Stimulated activated CD8-positive, alpha-beta memory T cell treated with anti-CD3 and anti-CD28 coated beads, Interleukin-12 subunit alpha, Interleukin-12 subunit beta, amount 100 ng/mL, for 24 hours (primary cell): ENCODE measurements at regions not wholly inside any gene's neighbourhood (a gene's known extent, or its start where the extent isn't known, plus 50 kb on each side); places are given as distances from the start of the nearest gene placed in this dataset.
"Not testable (repeated sequence)": the region's sequence is repeated elsewhere in the genome, so short reads cannot be mapped to it uniquely, and the experiment has no call there.

Experiments used
- DNase-seq: peaks from one replicate; pipeline ENCODE4 v3.0.0-alpha.2; 2020; ENCODE audit errors: extremely low read depth

- DNase-seq, result not testable (repeated sequence)
These were observed 111.2 kb upstream of the DEFB108B start for GRCh38 chr11:71721840-71722239.

GRCh38 chr11:71723991-71724390 is 109.0 kb upstream of the DEFB108B start:
- DNase-seq, result not testable (repeated sequence)

DNA sequence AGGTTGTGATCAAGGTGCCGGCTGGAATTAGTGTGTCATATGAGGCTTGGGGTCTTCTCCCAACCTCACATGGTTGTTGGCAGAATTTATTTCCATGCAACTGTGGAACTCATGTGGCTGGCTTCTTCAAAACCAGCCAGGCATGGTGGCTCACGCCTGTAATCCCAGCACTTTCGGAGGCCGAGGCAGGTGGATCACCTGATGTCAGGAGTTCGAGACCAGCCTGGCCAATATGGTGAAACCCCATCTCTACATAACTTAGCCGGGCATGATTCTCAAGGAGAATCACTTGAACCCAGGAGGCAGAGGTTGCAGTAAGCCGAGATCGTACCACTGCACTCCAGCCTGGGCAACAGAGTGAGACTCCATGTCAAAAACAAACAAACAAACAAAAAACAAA is 102.3 kb upstream of the DEFB108B start:
- not testable (repeated sequence) for DNase-seq

DNA sequence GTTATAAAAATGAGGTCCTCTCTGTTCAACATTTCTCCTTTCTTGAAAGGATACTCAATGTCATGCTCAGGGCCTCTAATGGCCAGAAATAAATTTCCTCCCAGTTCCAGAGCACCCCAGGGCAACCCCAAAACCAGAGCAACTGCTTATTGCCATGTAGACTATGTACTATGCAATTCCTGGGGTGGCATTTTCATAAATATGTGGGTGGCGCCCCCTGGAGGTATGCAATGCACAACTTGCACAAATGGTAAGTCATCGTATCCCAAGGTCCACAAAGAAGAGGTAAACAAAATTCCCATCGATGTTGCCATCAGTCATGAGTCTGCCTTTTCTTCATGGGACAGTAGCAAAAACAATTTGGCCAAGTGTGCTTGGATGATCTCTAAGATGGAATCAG is 98.6 kb upstream of the DEFB108B start:
- not testable (repeated sequence) for DNase-seq

DNA sequence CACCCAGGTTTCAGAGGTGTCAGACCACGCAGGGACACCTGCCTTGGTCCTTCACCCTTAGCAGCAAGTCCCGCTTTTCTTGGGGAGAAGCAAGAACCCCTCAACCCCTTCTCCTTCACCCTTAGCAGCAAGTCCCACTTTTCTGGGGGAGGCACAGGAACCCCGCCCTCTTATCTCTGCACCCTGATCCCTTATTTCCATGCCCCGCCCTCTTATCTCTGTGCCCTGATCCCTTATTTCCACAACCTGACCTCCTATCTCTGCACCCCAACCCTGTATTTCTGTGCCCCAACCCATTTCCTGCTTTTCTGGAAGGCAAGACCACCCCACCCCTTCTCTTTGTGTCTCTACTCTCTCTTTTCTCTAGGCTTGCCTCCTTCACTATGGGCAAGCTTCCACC is 94.7 kb upstream of the DEFB108B start:
- not testable (repeated sequence) for DNase-seq

- DNase-seq, result not testable (repeated sequence)
These were observed 89.6 kb upstream of the DEFB108B start for GRCh38 chr11:71743385-71743784.

- DNase-seq, result not testable (repeated sequence)
These were observed 87.3 kb upstream of the DEFB108B start for GRCh38 chr11:71745656-71746055.

- not testable (repeated sequence) for DNase-seq
These were observed 86.7 kb upstream of the DEFB108B start for GRCh38 chr11:71746263-71746662.

DNA sequence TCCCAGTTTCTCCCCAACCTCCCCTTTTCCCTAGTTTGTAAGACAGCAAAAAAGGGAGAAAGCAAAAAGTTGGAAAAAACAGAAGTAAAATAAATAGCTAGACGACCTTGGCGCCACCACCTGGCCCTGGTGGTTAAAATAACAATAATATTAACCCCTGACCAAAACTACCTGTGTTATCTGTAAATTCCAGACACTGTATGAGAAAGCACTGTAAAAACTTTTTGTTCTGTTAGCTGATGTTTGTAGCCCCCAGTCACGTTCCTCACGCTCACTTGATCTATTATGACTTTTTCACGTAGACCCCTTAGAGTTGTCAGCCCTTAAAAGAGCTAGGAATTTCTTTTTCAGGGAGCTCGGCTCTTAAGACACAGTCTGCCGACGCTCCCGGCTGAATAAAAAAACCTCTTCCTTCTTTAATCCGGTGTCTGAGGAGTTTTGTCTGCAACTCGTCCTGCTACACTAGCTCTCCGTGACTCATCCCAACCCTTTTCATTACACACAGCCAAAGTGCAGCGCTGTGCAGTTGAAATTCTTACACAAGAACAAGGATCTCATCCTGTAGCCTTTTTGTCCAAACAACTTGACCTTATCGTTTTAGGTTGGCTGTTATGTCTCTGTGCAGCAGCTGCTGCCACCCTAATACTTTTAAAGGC is 83.9 kb upstream of the DEFB108B start:
- DNase-seq, result not testable (repeated sequence)

DNA sequence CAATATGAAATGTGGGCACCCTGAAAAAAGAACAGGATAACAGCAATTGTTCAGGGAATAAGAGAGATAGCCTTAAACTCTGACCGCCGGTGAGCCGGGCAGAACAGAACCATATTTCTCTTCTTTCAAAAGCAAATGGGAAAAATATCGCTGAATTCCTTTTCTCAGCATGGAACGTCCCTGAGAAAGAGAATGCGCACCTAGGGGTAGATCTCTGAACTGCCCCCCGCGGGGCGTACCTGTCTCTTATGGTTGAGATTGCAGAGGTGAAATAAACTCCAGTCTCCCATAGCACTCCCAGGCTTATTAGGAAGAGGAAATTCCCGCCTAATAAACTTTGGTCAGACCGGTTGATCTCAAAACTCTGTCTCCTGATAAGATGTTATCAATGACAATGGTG is 82.1 kb upstream of the DEFB108B start:
- not testable (repeated sequence) for DNase-seq

DNA sequence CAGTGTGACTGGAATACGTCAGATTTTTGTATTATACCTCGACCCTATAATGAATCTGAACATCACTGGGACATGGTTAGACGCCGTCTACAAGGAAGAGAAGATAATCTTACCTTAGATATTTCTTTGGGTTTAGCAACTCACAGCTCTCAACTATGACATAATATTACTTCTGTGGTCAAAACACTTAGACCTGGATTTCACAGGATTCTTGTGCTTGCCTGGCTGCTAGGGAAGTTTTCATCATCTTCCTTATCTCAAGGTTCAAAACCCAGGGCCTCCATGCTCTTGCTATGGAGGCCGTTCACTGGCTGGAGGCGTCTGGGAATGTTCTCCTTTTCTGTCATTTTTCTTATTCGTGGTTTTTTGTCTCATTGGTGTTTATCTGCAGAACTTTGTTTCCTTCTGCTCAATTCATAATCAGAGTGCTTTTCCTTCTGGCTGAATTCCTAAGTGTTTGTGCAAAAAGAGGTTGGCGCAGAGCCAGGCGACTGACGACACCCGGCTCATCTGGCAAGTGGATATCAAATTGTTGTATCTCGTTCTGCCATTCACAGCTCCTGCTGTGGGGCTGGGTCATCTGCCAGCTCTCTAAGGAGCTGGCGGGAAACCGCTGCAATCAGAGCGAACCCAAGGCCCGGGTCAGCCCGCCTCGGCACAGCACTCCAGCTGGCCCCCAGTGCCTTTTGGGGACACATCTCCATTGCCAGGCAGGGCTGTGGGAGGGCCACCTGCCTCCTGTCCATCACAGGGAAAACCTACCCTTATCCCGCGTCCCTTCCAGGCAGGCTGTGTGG is 68.1 kb upstream of the DEFB108B start:
- not testable (repeated sequence) for DNase-seq

GRCh38 chr11:71767016-71767415 is 66.0 kb upstream of the DEFB108B start:
- DNase-seq, result not testable (repeated sequence)

DNA sequence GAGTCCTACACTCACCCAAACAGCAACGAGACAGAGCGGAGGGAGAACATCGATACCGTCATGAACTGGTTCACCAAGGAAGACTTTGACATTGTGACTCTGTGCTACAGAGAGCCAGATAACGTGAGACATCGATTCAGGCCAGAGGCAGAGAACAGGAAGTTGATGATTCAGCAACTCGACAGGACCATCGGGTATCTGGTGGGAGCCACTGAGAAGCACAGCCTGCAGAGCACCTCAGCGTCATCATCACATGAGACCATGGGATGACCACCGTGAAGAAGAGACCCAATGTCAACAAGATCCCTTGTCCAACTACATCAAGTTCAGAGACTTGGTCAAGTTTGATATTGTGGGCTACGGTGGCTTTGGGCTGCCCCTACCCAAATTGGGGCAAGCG is 60.8 kb upstream of the DEFB108B start:
- DNase-seq, result not testable (repeated sequence)

DNA sequence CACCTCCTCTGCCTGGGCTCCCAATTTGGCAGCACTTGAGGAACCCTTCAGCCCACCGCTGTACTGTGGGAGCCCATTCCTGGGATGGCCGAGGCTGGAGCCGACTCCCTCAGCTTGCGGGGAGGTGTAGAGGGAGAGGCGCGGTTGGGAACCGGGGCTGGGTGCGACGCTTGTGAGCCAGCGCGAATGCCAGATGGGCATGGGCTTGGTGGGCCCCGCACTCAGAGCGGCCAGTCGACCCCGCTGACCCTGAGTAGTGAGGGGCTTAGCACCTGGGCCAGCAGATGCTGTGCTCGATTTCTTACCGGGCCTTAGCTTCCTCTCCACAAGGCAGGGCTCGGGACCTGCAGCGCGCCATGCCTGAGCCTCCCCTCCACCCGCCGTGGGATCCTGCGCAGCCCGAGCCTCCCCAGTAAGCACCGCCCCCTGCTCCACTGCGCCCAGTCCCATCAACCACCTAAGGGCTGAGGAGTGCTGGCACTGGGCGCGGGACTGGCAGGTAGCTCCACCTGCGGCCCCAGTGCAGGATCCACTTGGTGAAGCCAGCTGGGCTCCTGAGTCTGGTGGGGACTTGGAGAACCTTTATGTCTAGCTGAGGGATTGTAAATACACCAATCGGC is 58.3 kb upstream of the DEFB108B start:
- no peak for DNase-seq

- DNase-seq, result not testable (repeated sequence)
These were observed 52.9 kb upstream of the DEFB108B start for GRCh38 chr11:71780116-71780515.

DNA sequence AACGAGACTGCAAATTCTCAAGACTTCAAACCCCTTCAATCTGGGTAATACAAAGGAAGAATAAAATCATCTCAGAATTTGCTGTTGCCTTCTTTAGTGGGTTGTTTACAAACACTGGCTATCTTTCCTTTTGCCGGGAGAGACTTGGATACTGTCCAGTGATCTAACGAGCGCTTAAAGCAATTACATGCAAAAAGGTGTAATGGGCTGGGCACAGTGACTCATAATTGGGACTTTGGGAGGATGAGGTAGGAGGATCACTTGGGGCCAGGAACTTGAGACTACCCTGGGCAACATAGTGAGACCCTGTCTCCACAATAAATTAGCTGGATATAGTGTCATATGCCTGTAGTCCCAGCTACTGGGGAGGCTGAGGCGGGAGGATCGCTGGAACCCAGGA is 52.2 kb upstream of the DEFB108B start:
- DNase-seq, result not testable (repeated sequence)

GRCh38 chr11:71781491-71781890 is 51.5 kb upstream of the DEFB108B start:
- not testable (repeated sequence) for DNase-seq

DNA sequence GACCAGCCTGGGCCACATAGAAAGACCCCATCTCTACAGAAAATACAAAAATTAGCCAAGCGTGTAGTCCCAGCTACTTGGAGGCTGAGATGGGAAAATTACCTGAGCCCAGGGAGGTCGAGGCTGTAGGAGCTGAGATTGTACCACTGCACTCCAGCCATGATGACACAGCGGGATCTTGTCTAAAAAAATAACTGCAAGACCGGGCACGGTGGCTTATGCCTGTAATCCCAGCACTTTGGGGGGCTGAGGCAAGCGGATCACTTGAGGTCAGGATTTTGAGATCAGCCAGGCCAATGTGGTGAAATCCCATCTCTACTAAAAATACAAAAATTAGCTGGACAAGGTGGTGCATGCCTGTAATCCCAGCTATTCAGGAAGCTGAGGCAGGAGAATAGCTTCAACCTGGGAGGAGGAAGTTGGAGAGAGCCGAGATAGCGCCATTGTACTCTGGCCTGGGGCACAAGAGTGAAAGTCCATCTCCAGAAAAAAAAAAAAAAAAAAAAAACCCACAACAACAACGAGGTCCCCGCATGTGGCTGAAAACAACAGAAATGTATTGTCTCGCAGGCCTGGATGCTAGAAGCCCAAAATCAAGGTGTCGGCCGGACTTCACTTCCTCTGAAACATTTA is 50.7 kb upstream of the DEFB108B start:
- not testable (repeated sequence) for DNase-seq

- not testable (repeated sequence) for DNase-seq
These were observed 49.8 kb upstream of the DEFB108B start for GRCh38 chr11:71783191-71783590.
